22Rv1 (cell line): ENCODE measurements at regions not wholly inside any gene's neighbourhood (a gene's known extent, or its start where the extent isn't known, plus 50 kb on each side); places are given as distances from the start of the nearest gene placed in this dataset.

ENCODE experiments used
- CTCF ChIP-seq: fragments of 450-650 bp; IDR thresholded peaks from 2 replicates; pipeline ENCODE4 v1.5.1; 2017; ENCODE audit warnings: mild to moderate bottlenecking
- ZFX ChIP-seq: fragments of 450-650 bp; IDR thresholded peaks from 2 replicates; pipeline ENCODE4 v1.6.1; 2017; ENCODE audit warnings: antibody characterized with exemption, borderline replicate concordance

GRCh38 chr2:106602042-106602441 lies 114.9 kb downstream of the CD8B2 start:
- TF ChIP-seq CTCF: no peak
- no peak for TF ChIP-seq ZFX
